ENCODE measurements at regions not wholly inside any gene's neighbourhood (a gene's known extent, or its start where the extent isn't known, plus 50 kb on each side); places are given as distances from the start of the nearest gene placed in this dataset.

DNA sequence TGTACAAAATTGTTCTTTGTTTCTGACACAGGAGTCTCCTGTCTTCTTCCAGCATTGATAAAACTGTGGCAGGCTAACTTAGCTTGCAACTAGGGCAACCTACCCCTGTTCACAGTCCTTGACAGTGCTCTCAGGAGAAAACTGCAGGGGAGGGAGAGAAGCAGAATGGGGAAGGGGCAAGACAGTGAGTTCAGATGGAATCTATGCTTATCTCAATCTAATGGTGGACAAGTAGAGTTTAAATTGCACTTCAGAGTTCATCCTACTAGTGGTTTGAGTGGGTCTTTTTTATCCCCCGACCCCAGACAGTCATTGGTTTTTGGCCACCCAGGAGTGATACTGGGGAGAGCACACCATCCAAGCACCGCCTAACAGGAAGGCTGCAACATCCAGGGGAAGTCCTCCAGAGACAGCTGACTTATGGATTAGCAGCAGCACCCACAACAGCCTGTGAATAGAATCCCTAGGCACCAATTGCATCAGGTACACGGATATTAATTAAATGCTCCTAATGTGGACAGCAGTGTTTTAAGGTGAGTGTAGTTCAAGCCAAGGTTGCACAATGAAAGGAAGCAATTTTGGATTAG is 236.6 kb downstream of the NHLRC3 start:
- H3K27ac ChIP-seq (replicated peaks) = peak overlapping the region; percentile 53
- no peak overlapping the region for H3K4me3 ChIP-seq
- H3K4me1 ChIP-seq = peaks cover 19% of the 10 kb centered on the region
- H3K36me3 ChIP-seq = no peaks in the 10 kb centered on the region
- TF ChIP-seq, protein P1, sequence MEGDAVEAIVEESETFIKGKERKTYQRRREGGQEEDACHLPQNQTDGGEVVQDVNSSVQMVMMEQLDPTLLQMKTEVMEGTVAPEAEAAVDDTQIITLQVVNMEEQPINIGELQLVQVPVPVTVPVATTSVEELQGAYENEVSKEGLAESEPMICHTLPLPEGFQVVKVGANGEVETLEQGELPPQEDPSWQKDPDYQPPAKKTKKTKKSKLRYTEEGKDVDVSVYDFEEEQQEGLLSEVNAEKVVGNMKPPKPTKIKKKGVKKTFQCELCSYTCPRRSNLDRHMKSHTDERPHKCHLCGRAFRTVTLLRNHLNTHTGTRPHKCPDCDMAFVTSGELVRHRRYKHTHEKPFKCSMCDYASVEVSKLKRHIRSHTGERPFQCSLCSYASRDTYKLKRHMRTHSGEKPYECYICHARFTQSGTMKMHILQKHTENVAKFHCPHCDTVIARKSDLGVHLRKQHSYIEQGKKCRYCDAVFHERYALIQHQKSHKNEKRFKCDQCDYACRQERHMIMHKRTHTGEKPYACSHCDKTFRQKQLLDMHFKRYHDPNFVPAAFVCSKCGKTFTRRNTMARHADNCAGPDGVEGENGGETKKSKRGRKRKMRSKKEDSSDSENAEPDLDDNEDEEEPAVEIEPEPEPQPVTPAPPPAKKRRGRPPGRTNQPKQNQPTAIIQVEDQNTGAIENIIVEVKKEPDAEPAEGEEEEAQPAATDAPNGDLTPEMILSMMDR (IDR thresholded peaks at IDR 0.05; ENCODE audit: borderline replicate concordance) = no peak
- no peak for DNase-seq
- intact Hi-C loops (cut with micrococcal nuclease) = loop anchor here (10.0 kb wide), 1 partner anchor 140 kb away; no protein-coding TSS in a partner anchor
- no peaks in the 10 kb centered on the region for H3K27me3 ChIP-seq (ENCODE audit: low read depth)
- no peaks in the 10 kb centered on the region for H3K9me3 ChIP-seq (replicated peaks)

DNA sequence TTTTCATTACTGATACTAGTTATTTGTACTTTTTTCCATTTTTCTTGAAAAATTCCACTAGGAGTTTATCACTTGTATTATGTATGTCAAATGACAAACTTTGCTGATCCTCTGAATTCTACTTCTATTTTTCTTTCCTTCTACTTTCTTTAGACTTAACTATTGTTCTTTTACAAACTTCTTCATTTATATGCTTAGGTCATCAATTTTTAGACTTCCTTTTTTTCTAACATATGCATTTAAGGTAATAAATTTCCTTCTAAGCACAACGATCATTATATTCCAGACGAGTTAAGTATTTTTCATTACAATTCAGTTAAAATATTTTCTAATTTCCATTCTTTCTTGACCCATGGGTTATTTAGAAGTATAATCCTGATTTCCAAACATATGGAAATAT is 240.8 kb downstream of the NHLRC3 start:
- Histone ChIP-seq H3K4me3 (no peak overlapping the region), H3K27ac (replicated peaks) (no peak overlapping the region), H3K36me3 (no peaks in the 10 kb centered on the region), H3K9me3 (replicated peaks) (no peaks in the 10 kb centered on the region), H3K27me3 (ENCODE audit: low read depth) (no peaks in the 10 kb centered on the region), H3K4me1 (peaks cover 26% of the 10 kb centered on the region)
- intact Hi-C loops (cut with micrococcal nuclease) = loop anchor here (10.0 kb wide), 1 partner anchor 136 kb away; no protein-coding TSS in a partner anchor
- TF ChIP-seq, protein P1 (IDR thresholded peaks at IDR 0.05; ENCODE audit: borderline replicate concordance) = no peak
- DNase-seq = no peak

DNA sequence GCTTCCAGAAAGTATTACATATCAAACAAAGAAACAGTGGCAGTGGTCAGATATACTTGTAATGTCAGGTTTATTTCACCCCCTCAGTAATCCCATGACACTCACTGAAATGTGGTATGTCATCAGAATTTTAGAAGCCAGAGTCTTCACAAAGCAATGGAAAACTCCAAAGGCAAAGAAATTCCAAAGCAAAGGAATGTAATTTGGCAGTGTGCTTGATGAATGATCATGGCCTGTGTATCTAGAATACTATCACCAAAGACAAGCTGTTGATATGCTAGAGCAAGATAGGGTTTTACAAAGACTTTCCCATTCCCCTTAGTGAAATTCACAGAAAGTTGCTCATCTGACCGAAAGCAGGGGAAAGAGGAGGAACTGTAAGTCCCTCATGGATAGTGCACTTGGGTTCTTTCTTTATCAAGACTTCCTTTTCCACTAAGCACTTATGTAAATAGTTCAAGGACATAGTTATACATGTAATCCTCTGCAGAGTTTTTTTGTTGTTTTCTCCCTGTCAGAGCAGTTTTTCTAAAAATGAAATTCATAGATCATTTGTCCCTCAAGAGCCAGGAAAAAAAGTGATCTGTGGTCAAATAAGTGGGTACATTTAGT is 243.4 kb downstream of the NHLRC3 start:
- intact Hi-C loops (cut with micrococcal nuclease) = no loop called here
- TF ChIP-seq, protein P1 (IDR thresholded peaks at IDR 0.05; ENCODE audit: borderline replicate concordance) = no peak
- H3K27me3 ChIP-seq (ENCODE audit: low read depth) = no peaks in the 10 kb centered on the region
- H3K36me3 ChIP-seq = no peaks in the 10 kb centered on the region
- peaks cover 8% of the 10 kb centered on the region for H3K4me1 ChIP-seq
- H3K4me3 ChIP-seq = no peak overlapping the region
- H3K27ac ChIP-seq (replicated peaks) = peak overlapping the region; percentile 10
- DNase-seq = no peak
- peaks cover 3% of the 10 kb centered on the region for H3K9me3 ChIP-seq (replicated peaks)

DNA sequence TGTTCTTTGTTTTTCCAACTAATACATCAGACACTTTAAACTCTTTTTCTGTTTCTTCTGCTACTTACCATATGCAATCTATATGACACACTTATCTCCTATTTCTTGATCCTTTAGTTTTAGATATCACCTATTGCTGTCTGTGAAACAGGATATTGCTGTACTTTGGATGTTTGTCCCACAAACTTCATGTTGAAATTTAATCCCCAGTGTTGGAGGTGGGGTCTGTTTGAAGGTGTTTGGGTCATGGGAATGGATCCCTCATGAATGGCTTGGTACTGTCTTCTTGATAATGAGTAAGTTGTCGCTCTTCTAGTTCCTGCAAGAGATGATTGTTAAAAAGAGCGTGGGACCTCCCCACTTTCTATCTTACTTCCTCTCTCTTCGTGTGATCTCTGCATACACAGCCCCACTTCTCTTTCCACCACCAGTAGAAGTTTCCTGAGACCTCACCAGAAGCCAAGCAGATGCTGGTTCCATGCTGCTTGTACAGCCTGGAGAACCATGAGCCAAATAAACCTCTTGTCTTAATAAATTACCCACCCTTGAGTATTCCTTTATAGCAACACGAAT is 244.2 kb downstream of the NHLRC3 start:
- no peak for DNase-seq
- H3K9me3 ChIP-seq (replicated peaks) = peaks cover 11% of the 10 kb centered on the region
- H3K4me3 ChIP-seq = no peak overlapping the region
- H3K27me3 ChIP-seq (ENCODE audit: low read depth) = no peaks in the 10 kb centered on the region
- peak overlapping the region; percentile 10 for H3K27ac ChIP-seq (replicated peaks)
- peaks cover 8% of the 10 kb centered on the region for H3K4me1 ChIP-seq
- peaks cover 2% of the 10 kb centered on the region for H3K36me3 ChIP-seq
- intact Hi-C loops (cut with micrococcal nuclease) = no loop called here
- TF ChIP-seq, protein P1 (IDR thresholded peaks at IDR 0.05; ENCODE audit: borderline replicate concordance) = no peak

DNA sequence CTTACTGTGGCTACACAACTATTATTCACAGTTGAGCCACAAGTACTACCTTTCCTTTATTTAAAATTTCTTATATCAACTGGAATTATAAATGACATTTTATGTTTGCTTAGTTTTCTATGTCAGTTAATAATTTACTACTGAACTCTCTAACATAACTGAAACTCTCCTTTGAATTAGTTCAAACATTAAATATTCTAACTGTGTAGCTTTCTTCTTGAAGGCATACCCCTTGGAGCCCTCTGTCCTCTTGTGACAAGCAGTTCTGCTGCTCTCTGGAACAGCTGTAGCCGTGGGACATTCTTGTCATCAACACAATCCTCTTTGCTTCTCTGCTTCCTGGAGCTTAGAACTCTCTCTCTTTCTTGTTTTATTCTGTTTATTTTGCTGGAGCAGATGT is 244.8 kb downstream of the NHLRC3 start:
- H3K27me3 ChIP-seq (ENCODE audit: low read depth) = no peaks in the 10 kb centered on the region
- H3K27ac ChIP-seq (replicated peaks) = peak overlapping the region; percentile 10
- TF ChIP-seq, protein P1 (IDR thresholded peaks at IDR 0.05; ENCODE audit: borderline replicate concordance) = no peak
- no peak for DNase-seq
- peaks cover 8% of the 10 kb centered on the region for H3K4me1 ChIP-seq
- intact Hi-C loops (cut with micrococcal nuclease) = no loop called here
- H3K9me3 ChIP-seq (replicated peaks) = peaks cover 17% of the 10 kb centered on the region
- peaks cover 6% of the 10 kb centered on the region for H3K36me3 ChIP-seq
- no peak overlapping the region for H3K4me3 ChIP-seq
